Upper lobe of right lung (tissue), 1 donor: ENCODE measurements at regions not wholly inside any gene's neighbourhood (a gene's known extent, or its start where the extent isn't known, plus 50 kb on each side); places are given as distances from the start of the nearest gene placed in this dataset.

Source experiments
- ATAC-seq: fragments of 200-7000 bp; cut with Tn5 transposase; one replicate; pipeline ENCODE4 v1.9.1; 2020; ENCODE audit warnings: mild to moderate bottlenecking, moderate library complexity
- DNase-seq: peaks from one replicate; pipeline ENCODE4 v3.0.0-alpha.2; 2020
- H3K27ac ChIP-seq: fragments of 200-600 bp; one replicate; pipeline ENCODE4 v1.8.0; 2022
- H3K27me3 ChIP-seq: fragments of 200-600 bp; one replicate; pipeline ENCODE4 v1.8.0; 2022; ENCODE audit warnings: mild to moderate bottlenecking
- H3K36me3 ChIP-seq: fragments of 200-600 bp; one replicate; pipeline ENCODE4 v1.8.0; 2022
- H3K4me1 ChIP-seq: fragments of 200-600 bp; one replicate; pipeline ENCODE4 v1.8.0; 2022
- H3K4me3 ChIP-seq: fragments of 200-600 bp; one replicate; pipeline ENCODE4 v1.8.0; 2022; ENCODE audit warnings: mild to moderate bottlenecking
- H3K9me3 ChIP-seq: fragments of 200-600 bp; one replicate; pipeline ENCODE4 v1.8.0; 2022
- CTCF ChIP-seq: fragments of 200-600 bp; IDR thresholded peaks from one replicate; pipeline ENCODE4 v1.8.0; 2022; ENCODE audit warnings: antibody characterized with exemption
- intact Hi-C: fragments of 100-400 bp; cut with DNase I; formaldehyde crosslinking; loops from one replicate; pipeline ENCODE4 v1.11.0; 2022
- donor health status: DM: no; HTN: yes; CAD: no; lungs with severe emphysema.

- ATAC-seq, result no peak
- Histone ChIP-seq H3K9me3 (no peaks in the 10 kb centered on the region), H3K27me3 (no peaks in the 10 kb centered on the region), H3K36me3 (no peaks in the 10 kb centered on the region), H3K4me1 (no peaks in the 10 kb centered on the region), H3K27ac (no peak overlapping the region), H3K4me3 (no peak overlapping the region)
- DNase-seq, result no peak
- no peak for TF ChIP-seq CTCF
- intact Hi-C loops, result no loop called here
These were observed 118.0 kb upstream of the ARID1B start for GRCh38 chr6:156658966-156659821.

GRCh38 chr6:156658186-156658965, 118.8 kb upstream of the ARID1B start:
- DNase-seq (no peak), ATAC-seq (no peak)
- Histone ChIP-seq H3K27me3 (no peaks in the 10 kb centered on the region), H3K36me3 (no peaks in the 10 kb centered on the region), H3K4me1 (no peaks in the 10 kb centered on the region), H3K4me3 (no peak overlapping the region), H3K27ac (no peak overlapping the region), H3K9me3 (no peaks in the 10 kb centered on the region)
- intact Hi-C loops, result no loop called here
- no peak for TF ChIP-seq CTCF

- DNase-seq (no peak), ATAC-seq (no peak)
- H3K27ac ChIP-seq, result no peak overlapping the region
- no peaks in the 10 kb centered on the region for H3K36me3 ChIP-seq
- no peaks in the 10 kb centered on the region for H3K27me3 ChIP-seq
- TF ChIP-seq CTCF, result no peak
- no peaks in the 10 kb centered on the region for H3K4me1 ChIP-seq
- H3K9me3 ChIP-seq, result no peaks in the 10 kb centered on the region
- no peak overlapping the region for H3K4me3 ChIP-seq
- intact Hi-C loops, result no loop called here
These were observed 119.9 kb upstream of the ARID1B start for GRCh38 chr6:156657296-156657695.

GRCh38 chr6:156654919-156655918, 122.0 kb upstream of the ARID1B start:
- no peak for TF ChIP-seq CTCF
- Histone ChIP-seq H3K9me3 (no peaks in the 10 kb centered on the region), H3K27ac (no peak overlapping the region), H3K4me1 (no peaks in the 10 kb centered on the region), H3K4me3 (no peak overlapping the region), H3K27me3 (no peaks in the 10 kb centered on the region), H3K36me3 (no peaks in the 10 kb centered on the region)
- no peak for ATAC-seq
- intact Hi-C loops, result no loop called here
- DNase-seq, result no peak

GRCh38 chr6:156652231-156652750, 124.9 kb upstream of the ARID1B start:
- DNase-seq (no peak), ATAC-seq (no peak)
- intact Hi-C loops, result no loop called here
- Histone ChIP-seq H3K36me3 (no peaks in the 10 kb centered on the region), H3K27ac (no peak overlapping the region), H3K4me3 (no peak overlapping the region), H3K9me3 (no peaks in the 10 kb centered on the region), H3K27me3 (no peaks in the 10 kb centered on the region), H3K4me1 (peaks cover 5% of the 10 kb centered on the region)
- TF ChIP-seq CTCF, result no peak
